SU-DHL-6 (cell line): ENCODE measurements at regions not wholly inside any gene's neighbourhood (a gene's known extent, or its start where the extent isn't known, plus 50 kb on each side); places are given as distances from the start of the nearest gene placed in this dataset.

ENCODE experiments used
- H2AFZ ChIP-seq: fragments of 200-600 bp; sonication (generic); 2 replicates; pipeline ENCODE4 v1.6.1; 2014; ENCODE audit warnings: low read depth, mild to moderate bottlenecking, moderate library complexity, mixed read lengths, antibody characterized with exemption, low read length; ENCODE audit not compliant: severe bottlenecking
- H3F3A ChIP-seq: fragments of 200-600 bp; shearing (Covaris generic); 2 replicates; pipeline ENCODE4 v1.6.0; 2016; ENCODE audit warnings: antibody characterized with exemption, mild to moderate bottlenecking; ENCODE audit not compliant: insufficient read depth
- H3K27ac ChIP-seq: fragments of 200-600 bp; sonication (generic); 2 replicates; pipeline ENCODE4 v1.5.1; 2016; ENCODE audit warnings: low read depth, mild to moderate bottlenecking, low read length, moderate library complexity, mixed read lengths
- H3K27me3 ChIP-seq: fragments of 200-600 bp; sonication (generic), shearing (Covaris generic); 2 replicates; pipeline ENCODE4 v1.6.0; 2014; ENCODE audit warnings: mild to moderate bottlenecking, low read length
- H3K36me3 ChIP-seq: fragments of 200-600 bp; sonication (generic); 2 replicates; pipeline ENCODE4 v1.6.1; 2014; ENCODE audit warnings: mild to moderate bottlenecking, low read length, mixed read lengths
- H3K4me2 ChIP-seq: fragments of 300-600, 200-600 bp; shearing (Covaris generic), sonication (generic); 2 replicates; pipeline ENCODE4 v1.6.0; 2014; ENCODE audit warnings: low read length, low read depth, mild to moderate bottlenecking; ENCODE audit not compliant: poor library complexity, severe bottlenecking
- H3K4me3 ChIP-seq: fragments of 200-600 bp; sonication (generic); 2 replicates; pipeline ENCODE4 v1.5.1; 2014; ENCODE audit warnings: antibody characterized with exemption, low read length, mild to moderate bottlenecking, mixed read lengths; ENCODE audit not compliant: insufficient read depth, poor library complexity, severe bottlenecking
- H3K79me2 ChIP-seq: fragments of 200-600 bp; sonication (generic); 2 replicates; pipeline ENCODE4 v1.6.1; 2014; ENCODE audit warnings: mild to moderate bottlenecking, low read length, moderate library complexity; ENCODE audit not compliant: insufficient read depth
- H3K9ac ChIP-seq: fragments of 200-600 bp; sonication (generic); 2 replicates; pipeline ENCODE4 v1.7.0; 2014; ENCODE audit warnings: mild to moderate bottlenecking, low read length
- H3K9me2 ChIP-seq: fragments of 200-600 bp; sonication (generic); replicated peaks from 2 replicates; pipeline ENCODE4 v1.6.1; 2014; ENCODE audit warnings: low read length; ENCODE audit not compliant: insufficient read depth
- H3K9me3 ChIP-seq: fragments of 200-600 bp; sonication (generic); 2 replicates; pipeline ENCODE4 v1.6.1; 2014; ENCODE audit warnings: low read length, mixed read lengths; ENCODE audit not compliant: insufficient read depth
- H4K20me1 ChIP-seq: fragments of 200-600 bp; sonication (generic); 2 replicates; pipeline ENCODE4 v1.6.1; 2014; ENCODE audit warnings: low read depth, mild to moderate bottlenecking, antibody characterized with exemption, low read length, moderate library complexity, mixed read lengths
- CTCF ChIP-seq: fragments of 200-600 bp; sonication (generic); IDR thresholded peaks from one replicate; pipeline ENCODE4 v1.5.1; 2017; ENCODE audit warnings: antibody characterized with exemption, mild to moderate bottlenecking, low read length, moderate library complexity; ENCODE audit not compliant: insufficient read depth, poor library complexity, severe bottlenecking
- EZH2phosphoT487 ChIP-seq: fragments of 200-600 bp; sonication (generic), shearing (Covaris generic); conservative IDR thresholded peaks from 2 replicates; pipeline ENCODE4 v1.6.1; 2018; ENCODE audit warnings: mild to moderate bottlenecking, antibody characterized with exemption, low read length, moderate library complexity, mixed read lengths

DNA sequence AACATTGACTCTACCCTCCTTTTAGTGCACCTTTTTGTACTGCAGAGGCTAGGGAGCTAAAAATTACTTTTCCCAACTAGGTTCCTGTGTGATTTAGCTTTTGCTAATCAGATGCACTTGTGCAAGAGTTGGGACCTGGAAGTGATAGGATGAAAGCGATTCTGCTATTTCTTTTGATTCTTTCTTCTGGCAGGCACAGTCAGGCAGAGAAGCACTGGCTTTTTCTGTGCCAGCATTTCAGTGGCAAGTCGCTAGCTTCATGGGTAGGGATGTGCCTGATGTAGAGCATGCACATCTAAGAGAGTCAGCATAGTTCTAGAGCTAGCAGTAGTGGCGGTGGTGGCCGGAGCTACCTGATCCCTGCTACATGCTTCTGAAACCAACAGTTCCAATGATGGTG lies 89.8 kb downstream of the MDH1 start:
- no peak overlapping the region for H3K4me2 ChIP-seq
- no peak overlapping the region for H3K9ac ChIP-seq
- H3K9me2 ChIP-seq, result no peaks in the 10 kb centered on the region
- H3K79me2 ChIP-seq, result no peaks in the 10 kb centered on the region
- no peaks in the 10 kb centered on the region for H3K9me3 ChIP-seq
- H3K27ac ChIP-seq, result no peak overlapping the region
- H3K36me3 ChIP-seq, result no peaks in the 10 kb centered on the region
- H3F3A ChIP-seq, result no peaks in the 10 kb centered on the region
- no peak for TF ChIP-seq EZH2phosphoT487
- no peak for TF ChIP-seq CTCF
- no peak overlapping the region for H2AFZ ChIP-seq
- H3K4me3 ChIP-seq, result no peak overlapping the region
- no peaks in the 10 kb centered on the region for H4K20me1 ChIP-seq
- H3K27me3 ChIP-seq, result no peaks in the 10 kb centered on the region

- H3K79me2 ChIP-seq, result no peaks in the 10 kb centered on the region
- H3K4me2 ChIP-seq, result no peak overlapping the region
- H4K20me1 ChIP-seq, result no peaks in the 10 kb centered on the region
- no peak overlapping the region for H3K4me3 ChIP-seq
- no peaks in the 10 kb centered on the region for H3K27me3 ChIP-seq
- no peak overlapping the region for H2AFZ ChIP-seq
- no peaks in the 10 kb centered on the region for H3K9me3 ChIP-seq
- no peaks in the 10 kb centered on the region for H3F3A ChIP-seq
- TF ChIP-seq CTCF (no peak), EZH2phosphoT487 (no peak)
- no peak overlapping the region for H3K9ac ChIP-seq
- no peaks in the 10 kb centered on the region for H3K36me3 ChIP-seq
- H3K9me2 ChIP-seq, result no peaks in the 10 kb centered on the region
- no peak overlapping the region for H3K27ac ChIP-seq
Measured at GRCh38 chr2:63679252-63679855, 90.6 kb downstream of the MDH1 start.

DNA sequence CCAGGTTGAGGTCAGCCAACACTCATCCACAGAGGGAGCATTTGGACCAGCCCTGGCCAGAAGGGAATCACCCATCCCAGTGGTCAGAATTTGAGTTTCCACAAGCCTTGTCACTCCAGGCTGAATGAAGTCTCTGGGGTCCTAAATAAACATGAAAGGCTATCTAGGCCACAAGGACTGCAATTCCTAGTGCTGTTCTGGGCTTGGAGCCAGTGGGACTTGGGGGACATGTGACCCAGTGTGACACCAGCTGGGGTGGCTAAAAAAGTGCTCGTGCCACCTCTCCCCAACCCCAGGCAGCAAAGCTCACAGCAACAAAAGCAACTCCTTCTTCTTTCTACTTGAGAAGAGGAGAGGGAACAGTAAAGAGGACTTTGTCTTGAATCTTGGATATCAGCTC lies 91.7 kb downstream of the MDH1 start:
- no peaks in the 10 kb centered on the region for H3K9me3 ChIP-seq
- no peak overlapping the region for H3K27ac ChIP-seq
- H3F3A ChIP-seq, result no peaks in the 10 kb centered on the region
- no peaks in the 10 kb centered on the region for H3K36me3 ChIP-seq
- no peak overlapping the region for H3K9ac ChIP-seq
- H3K4me2 ChIP-seq, result no peak overlapping the region
- no peak overlapping the region for H2AFZ ChIP-seq
- TF ChIP-seq CTCF (no peak), EZH2phosphoT487 (no peak)
- no peaks in the 10 kb centered on the region for H4K20me1 ChIP-seq
- H3K79me2 ChIP-seq, result no peaks in the 10 kb centered on the region
- no peaks in the 10 kb centered on the region for H3K27me3 ChIP-seq
- no peaks in the 10 kb centered on the region for H3K9me2 ChIP-seq
- H3K4me3 ChIP-seq, result no peak overlapping the region

GRCh38 chr2:63681896-63682295 lies 93.1 kb downstream of the MDH1 start:
- Histone ChIP-seq H3K36me3 (no peaks in the 10 kb centered on the region), H3K4me3 (no peak overlapping the region), H3K27ac (no peak overlapping the region), H3K9ac (no peak overlapping the region), H3K4me2 (no peak overlapping the region), H3K79me2 (no peaks in the 10 kb centered on the region), H3K27me3 (no peaks in the 10 kb centered on the region), H3K9me3 (no peaks in the 10 kb centered on the region), H2AFZ (no peak overlapping the region), H3K9me2 (no peaks in the 10 kb centered on the region), H4K20me1 (no peaks in the 10 kb centered on the region), H3F3A (no peaks in the 10 kb centered on the region)
- TF ChIP-seq EZH2phosphoT487 (no peak), CTCF (no peak)
